Osteoblast (primary cell): ENCODE measurements at regions not wholly inside any gene's neighbourhood (a gene's known extent, or its start where the extent isn't known, plus 50 kb on each side); places are given as distances from the start of the nearest gene placed in this dataset.

ENCODE experiments used
- DNase-seq: peaks from one replicate; pipeline ENCODE4 v3.0.0; 2011; ENCODE audit warnings: low spot score, mixed read lengths; ENCODE audit not compliant: insufficient read length; ENCODE audit errors: missing footprints
- H2AFZ ChIP-seq: 2 replicates; pipeline ENCODE4 v1.6.0; 2011; ENCODE audit warnings: mild to moderate bottlenecking, low read length
- H3K27ac ChIP-seq: 2 replicates; pipeline ENCODE4 v1.5.1; 2011; ENCODE audit warnings: mild to moderate bottlenecking, low read depth, low read length, moderate library complexity
- H3K27me3 ChIP-seq: 2 replicates; pipeline ENCODE4 v1.6.0; 2012; ENCODE audit warnings: mild to moderate bottlenecking, control low read depth, inconsistent platforms, low read length, moderate library complexity; ENCODE audit not compliant: insufficient read depth
- H3K36me3 ChIP-seq: 2 replicates; pipeline ENCODE4 v1.5.1; 2011; ENCODE audit warnings: mild to moderate bottlenecking, low read length, control low read depth, moderate library complexity; ENCODE audit not compliant: insufficient read depth
- H3K4me1 ChIP-seq: 2 replicates; pipeline ENCODE4 v1.5.1; 2011; ENCODE audit warnings: mild to moderate bottlenecking, low read length, control low read depth, moderate library complexity; ENCODE audit not compliant: insufficient read depth
- H3K4me2 ChIP-seq: 2 replicates; pipeline ENCODE4 v1.6.0; 2011; ENCODE audit warnings: mild to moderate bottlenecking, low read length; ENCODE audit not compliant: insufficient read depth
- H3K4me3 ChIP-seq: fragments of 200-600 bp; sonication (generic); 3 replicates; pipeline ENCODE4 v1.5.1; 2012; ENCODE audit warnings: mild to moderate bottlenecking, low read length, inconsistent platforms; ENCODE audit not compliant: insufficient read depth
- H3K79me2 ChIP-seq: 2 replicates; pipeline ENCODE4 v1.6.0; 2012; ENCODE audit warnings: mild to moderate bottlenecking, low read length, control low read depth, inconsistent platforms; ENCODE audit not compliant: insufficient read depth
- H3K9me3 ChIP-seq: 2 replicates; pipeline ENCODE4 v1.5.1; 2011; ENCODE audit warnings: low read depth, low read length, control low read depth
- H4K20me1 ChIP-seq: 2 replicates; pipeline ENCODE4 v1.6.0; 2012; ENCODE audit warnings: mild to moderate bottlenecking, low read length, control low read depth; ENCODE audit not compliant: insufficient read depth
- CTCF ChIP-seq: IDR thresholded peaks from 2 replicates; pipeline ENCODE4 v1.5.1; 2011; ENCODE audit warnings: mild to moderate bottlenecking, low read depth, low read length, moderate library complexity; ENCODE audit errors: extremely low read depth

GRCh38 chr2:67896076-67896475 lies 166.7 kb downstream of the C1D start:
- DNase-seq = no peak
- Histone ChIP-seq H3K27me3 (no peaks in the 10 kb centered on the region), H3K4me1 (peaks cover 3% of the 10 kb centered on the region), H3K36me3 (no peaks in the 10 kb centered on the region), H3K27ac (no peak overlapping the region), H3K9me3 (no peaks in the 10 kb centered on the region), H3K4me3 (no peak overlapping the region), H3K4me2 (no peak overlapping the region), H3K79me2 (no peaks in the 10 kb centered on the region), H4K20me1 (no peaks in the 10 kb centered on the region), H2AFZ (no peak overlapping the region)
- TF ChIP-seq CTCF = no peak

- Histone ChIP-seq H3K4me3 (no peak overlapping the region), H3K4me2 (no peak overlapping the region), H3K4me1 (peaks cover 3% of the 10 kb centered on the region), H3K27ac (no peak overlapping the region), H3K36me3 (no peaks in the 10 kb centered on the region), H2AFZ (no peak overlapping the region), H3K27me3 (no peaks in the 10 kb centered on the region), H3K79me2 (no peaks in the 10 kb centered on the region), H3K9me3 (no peaks in the 10 kb centered on the region), H4K20me1 (no peaks in the 10 kb centered on the region)
- DNase-seq = no peak
- TF ChIP-seq CTCF = no peak
Observed at GRCh38 chr2:67896476-67896875, 166.3 kb downstream of the C1D start.

GRCh38 chr2:67898595-67898994 lies 164.2 kb downstream of the C1D start:
- Histone ChIP-seq H4K20me1 (no peaks in the 10 kb centered on the region), H3K27ac (no peak overlapping the region), H3K4me1 (peaks cover 3% of the 10 kb centered on the region), H3K27me3 (no peaks in the 10 kb centered on the region), H2AFZ (peak overlapping the region; percentile 52), H3K36me3 (no peaks in the 10 kb centered on the region), H3K4me2 (no peak overlapping the region), H3K79me2 (no peaks in the 10 kb centered on the region), H3K4me3 (no peak overlapping the region), H3K9me3 (no peaks in the 10 kb centered on the region)
- no peak for TF ChIP-seq CTCF
- DNase-seq = no peak

GRCh38 chr2:67899187-67899586 lies 163.6 kb downstream of the C1D start:
- no peaks in the 10 kb centered on the region for H3K9me3 ChIP-seq
- H2AFZ ChIP-seq = no peak overlapping the region
- H3K79me2 ChIP-seq = no peaks in the 10 kb centered on the region
- H3K4me2 ChIP-seq = no peak overlapping the region
- DNase-seq = no peak
- H4K20me1 ChIP-seq = no peaks in the 10 kb centered on the region
- H3K27ac ChIP-seq = no peak overlapping the region
- H3K36me3 ChIP-seq = no peaks in the 10 kb centered on the region
- peaks cover 3% of the 10 kb centered on the region for H3K4me1 ChIP-seq
- TF ChIP-seq CTCF = no peak
- H3K4me3 ChIP-seq = no peak overlapping the region
- H3K27me3 ChIP-seq = no peaks in the 10 kb centered on the region
